ENCODE measurements at regions not wholly inside any gene's neighbourhood (a gene's known extent, or its start where the extent isn't known, plus 50 kb on each side); places are given as distances from the start of the nearest gene placed in this dataset.
"Not testable (repeated sequence)": the region's sequence is repeated elsewhere in the genome, so short reads cannot be mapped to it uniquely, and the experiment has no call there.

DNA sequence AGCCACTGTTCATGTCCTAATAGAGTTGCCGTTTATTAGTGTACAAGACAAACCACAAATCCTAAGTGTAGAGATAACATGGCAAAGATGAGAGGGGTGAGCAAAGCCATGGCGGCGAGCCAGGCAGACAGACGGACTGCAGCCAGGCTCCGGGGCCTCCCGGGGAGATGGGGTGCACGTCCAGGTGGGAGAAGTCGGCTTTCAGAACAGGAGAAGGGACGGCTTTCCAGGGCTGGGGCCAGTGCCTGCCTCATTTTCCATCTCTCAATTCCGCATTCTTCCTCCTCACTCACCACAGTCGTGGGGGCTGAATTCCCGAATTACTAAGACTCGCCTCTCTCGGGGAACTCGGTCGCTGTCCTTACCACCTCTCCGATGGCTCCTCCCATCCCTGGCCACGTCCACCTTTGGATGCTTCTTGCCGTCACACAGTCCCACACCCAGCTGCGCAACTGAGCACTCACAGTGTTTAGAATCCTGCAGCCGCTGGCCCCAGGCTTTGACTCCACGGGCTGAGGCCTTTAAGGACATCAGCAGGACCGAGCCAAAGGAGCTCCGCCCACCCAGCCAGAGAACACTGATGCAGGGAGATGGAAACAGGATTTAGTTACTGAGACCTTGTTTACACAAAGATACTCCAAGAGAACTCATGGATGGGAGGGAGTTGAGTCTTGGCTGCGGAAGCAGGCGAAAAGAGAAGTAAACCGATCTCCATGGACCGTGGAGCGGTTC, 59.7 kb downstream of the RNF112 start:
- POLR2A ChIA-PET: interaction anchor here (0.6 to 0.7 kb wide), 2 partner anchors 108 to 492 kb away, joined by 3 to 4 read pairs; no protein-coding TSS in a partner anchor
- no peaks in the 10 kb centered on the region for H3K4me1 Mint-ChIP-seq

GRCh38 chr17:19474405-19474804, 59.2 kb upstream of the SLC47A1 start:
- H3K4me1 ChIP-seq (ENCODE audit: insufficient read depth, low read length); H3K27ac ChIP-seq (ENCODE audit: low read depth, low read length); CTCF ChIA-PET; H3K36me3 Mint-ChIP-seq; H3K27ac Mint-ChIP-seq; POLR2A ChIA-PET; DNase-seq; H3K4me1 Mint-ChIP-seq; H3K9me3 ChIP-seq (ENCODE audit: low read length); H3K27me3 ChIP-seq (ENCODE audit: insufficient read depth, low read length, poor library complexity, severe bottlenecking); H3K4me3 Mint-ChIP-seq; H3K36me3 ChIP-seq (ENCODE audit: insufficient read depth, low read length); H3K4me3 ChIP-seq (ENCODE audit: low read length); H3K9me3 Mint-ChIP-seq: not testable (repeated sequence)
- H3K27me3 Mint-ChIP-seq: peaks cover 5 to 24% of the 10 kb centered on the region in 2 donors

More for the DNA sequence above, 59.7 kb downstream of the RNF112 start:
- no peaks in the 10 kb centered on the region for H3K27me3 ChIP-seq (ENCODE audit: insufficient read depth, low read length, poor library complexity, severe bottlenecking)
- CTCF ChIA-PET: no interaction called here
- Mint-ChIP-seq H3K27me3 (peaks cover 3 to 18% of the 10 kb centered on the region in 2 donors), H3K4me3 (no peak overlapping the region), H3K9me3 (peaks cover 0 to 8% (median 3%) of the 10 kb centered on the region in 5 donors), H3K27ac (no peak overlapping the region), H3K36me3 (peaks cover 0 to 8% (median 0%) of the 10 kb centered on the region in 3 donors)
- no peaks in the 10 kb centered on the region for H3K36me3 ChIP-seq (ENCODE audit: insufficient read depth, low read length)
- no peak for DNase-seq
- no peaks in the 10 kb centered on the region for H3K4me1 ChIP-seq (ENCODE audit: insufficient read depth, low read length)
- no peak overlapping the region for H3K27ac ChIP-seq (ENCODE audit: low read depth, low read length)
- H3K9me3 ChIP-seq (ENCODE audit: low read length): no peaks in the 10 kb centered on the region
- no peak overlapping the region for H3K4me3 ChIP-seq (ENCODE audit: low read length)

- POLR2A ChIA-PET; H3K27ac Mint-ChIP-seq; H3K27ac ChIP-seq (ENCODE audit: low read depth, low read length); H3K9me3 ChIP-seq (ENCODE audit: low read length); H3K4me1 Mint-ChIP-seq; H3K4me1 ChIP-seq (ENCODE audit: insufficient read depth, low read length); H3K36me3 ChIP-seq (ENCODE audit: insufficient read depth, low read length); H3K27me3 ChIP-seq (ENCODE audit: insufficient read depth, low read length, poor library complexity, severe bottlenecking); H3K9me3 Mint-ChIP-seq; CTCF ChIA-PET; H3K36me3 Mint-ChIP-seq; H3K4me3 Mint-ChIP-seq; DNase-seq; H3K4me3 ChIP-seq (ENCODE audit: low read length): not testable (repeated sequence)
- peaks cover 8 to 28% of the 10 kb centered on the region in 2 donors for H3K27me3 Mint-ChIP-seq
These were observed 57.9 kb upstream of the SLC47A1 start for GRCh38 chr17:19475800-19476199.

DNA sequence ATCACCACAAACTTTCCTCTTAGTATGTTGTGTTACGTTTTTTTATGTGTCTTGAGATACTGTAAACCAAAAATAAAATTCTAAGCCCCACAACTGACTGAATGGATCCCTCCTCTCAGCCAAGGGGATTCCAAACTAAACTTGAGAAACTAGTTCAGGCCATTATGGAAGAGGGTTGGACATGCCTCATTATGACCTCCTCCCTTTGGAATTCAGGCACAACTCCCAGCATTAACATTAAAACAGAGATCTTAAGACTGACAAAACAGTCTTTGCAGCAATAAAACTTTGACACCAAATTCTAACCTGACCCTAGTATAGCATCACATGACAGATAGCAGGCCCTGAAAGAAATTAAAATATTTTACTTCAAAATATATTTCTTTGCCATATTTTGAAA, 51.1 kb upstream of the SLC47A1 start:
- Mint-ChIP-seq H3K4me3 (no peak overlapping the region), H3K4me1 (no peaks in the 10 kb centered on the region), H3K27ac (no peak overlapping the region), H3K36me3 (no peaks in the 10 kb centered on the region), H3K27me3 (peaks cover 5 to 11% of the 10 kb centered on the region in 2 donors), H3K9me3 (no peaks in the 10 kb centered on the region)
- DNase-seq: no peak
- H3K4me1 ChIP-seq (ENCODE audit: insufficient read depth, low read length): no peaks in the 10 kb centered on the region
- no peak overlapping the region for H3K27ac ChIP-seq (ENCODE audit: low read depth, low read length)
- no peaks in the 10 kb centered on the region for H3K27me3 ChIP-seq (ENCODE audit: insufficient read depth, low read length, poor library complexity, severe bottlenecking)
- no peak overlapping the region for H3K4me3 ChIP-seq (ENCODE audit: low read length)
- POLR2A ChIA-PET: no interaction called here
- H3K36me3 ChIP-seq (ENCODE audit: insufficient read depth, low read length): no peaks in the 10 kb centered on the region
- CTCF ChIA-PET: interaction anchor here (1.3 kb wide), 1 partner anchor 120 kb away, joined by 3 read pairs; the partner anchor contains the start of gene B9D1
- no peaks in the 10 kb centered on the region for H3K9me3 ChIP-seq (ENCODE audit: low read length)
